Smooth muscle cell (in vitro differentiated cells): ENCODE measurements at regions not wholly inside any gene's neighbourhood (a gene's known extent, or its start where the extent isn't known, plus 50 kb on each side); places are given as distances from the start of the nearest gene placed in this dataset.

Source experiments
- DNase-seq: peaks from one replicate; lab custom pipeline; 2025; ENCODE audit not compliant: unreplicated experiment; lab: John Stamatoyannopoulos, UW
- H2AFZ ChIP-seq: fragments of 200-600 bp; sonication (generic); 2 replicates; pipeline ENCODE4 v1.6.0; 2016; ENCODE audit warnings: antibody characterized with exemption, low read depth, mild to moderate bottlenecking
- H3F3A ChIP-seq: fragments of 200-600 bp; sonication (generic); 2 replicates; pipeline ENCODE4 v1.6.0; 2017; ENCODE audit warnings: antibody characterized with exemption, low read depth
- H3K27ac ChIP-seq: fragments of 200-600 bp; sonication (generic); 2 replicates; pipeline ENCODE4 v1.5.1; 2016; ENCODE audit warnings: low read depth, mild to moderate bottlenecking
- H3K27me3 ChIP-seq: fragments of 200-600 bp; sonication (generic); 2 replicates; pipeline ENCODE4 v1.6.1; 2016; ENCODE audit warnings: low read depth, mild to moderate bottlenecking
- H3K36me3 ChIP-seq: fragments of 200-600 bp; sonication (generic); 2 replicates; pipeline ENCODE4 v1.5.1; 2016; ENCODE audit warnings: low read depth
- H3K4me1 ChIP-seq: fragments of 200-600 bp; sonication (generic); 2 replicates; pipeline ENCODE4 v1.5.1; 2016; ENCODE audit warnings: low read depth
- H3K4me2 ChIP-seq: fragments of 200-600 bp; sonication (generic); 2 replicates; pipeline ENCODE4 v1.6.0; 2016; ENCODE audit warnings: mild to moderate bottlenecking
- H3K4me3 ChIP-seq: fragments of 200-600 bp; sonication (generic); 2 replicates; pipeline ENCODE4 v1.5.1; 2016; ENCODE audit warnings: mild to moderate bottlenecking
- H3K79me2 ChIP-seq: fragments of 200-600 bp; sonication (generic); 2 replicates; pipeline ENCODE4 v1.6.0; 2016; ENCODE audit warnings: low read depth, mild to moderate bottlenecking
- H3K9ac ChIP-seq: fragments of 200-600 bp; sonication (generic); 2 replicates; pipeline ENCODE4 v1.6.0; 2016; ENCODE audit warnings: low read depth
- H3K9me3 ChIP-seq: fragments of 200-600 bp; sonication (generic); replicated peaks from 2 replicates; pipeline ENCODE4 v1.5.1; 2016; ENCODE audit warnings: low read depth
- H4K20me1 ChIP-seq: fragments of 200-600 bp; sonication (generic); 2 replicates; pipeline ENCODE4 v1.6.0; 2016; ENCODE audit warnings: low read depth
- CTCF ChIP-seq: fragments of 200-600 bp; sonication (generic); IDR thresholded peaks from 2 replicates; pipeline ENCODE4 v1.5.1; 2017; ENCODE audit warnings: borderline replicate concordance, mild to moderate bottlenecking, antibody characterized with exemption; ENCODE audit not compliant: insufficient read depth, poor library complexity, severe bottlenecking
- WGBS: methylation state at CpG from one replicate; pipeline ENCODE4 v1.1.7; 2016; ENCODE audit warnings: low lambda C conversion rate; 5-methylcytosine and 5-hydroxymethylcytosine counted together

- H3K27ac ChIP-seq: no peak overlapping the region
- H3K4me1 ChIP-seq: no peaks in the 10 kb centered on the region
- no peaks in the 10 kb centered on the region for H3K9me3 ChIP-seq
- H3K27me3 ChIP-seq: no peaks in the 10 kb centered on the region
- no peak overlapping the region for H2AFZ ChIP-seq
- no peak overlapping the region for H3K4me2 ChIP-seq
- 67% methylated on average over 3 of the region's 3 CpGs for WGBS
- H3K9ac ChIP-seq: no peak overlapping the region
- H3K79me2 ChIP-seq: no peaks in the 10 kb centered on the region
- no peaks in the 10 kb centered on the region for H4K20me1 ChIP-seq
- DNase-seq: no peak
- no peaks in the 10 kb centered on the region for H3F3A ChIP-seq
- H3K36me3 ChIP-seq: no peaks in the 10 kb centered on the region
- H3K4me3 ChIP-seq: no peak overlapping the region
- TF ChIP-seq CTCF: no peak
These were observed 58.6 kb upstream of the TMPRSS2 start for GRCh38 chr21:41566500-41567014.

- no peak overlapping the region for H3K9ac ChIP-seq
- H3K9me3 ChIP-seq: no peaks in the 10 kb centered on the region
- H2AFZ ChIP-seq: no peak overlapping the region
- TF ChIP-seq CTCF: no peak
- H3F3A ChIP-seq: no peaks in the 10 kb centered on the region
- no peaks in the 10 kb centered on the region for H4K20me1 ChIP-seq
- no peaks in the 10 kb centered on the region for H3K27me3 ChIP-seq
- 69% methylated on average over 11 of the region's 11 CpGs for WGBS
- H3K4me1 ChIP-seq: no peaks in the 10 kb centered on the region
- no peaks in the 10 kb centered on the region for H3K36me3 ChIP-seq
- no peaks in the 10 kb centered on the region for H3K79me2 ChIP-seq
- no peak for DNase-seq
- H3K4me3 ChIP-seq: no peak overlapping the region
- peak overlapping the region; percentile 66 for H3K27ac ChIP-seq
- H3K4me2 ChIP-seq: peak overlapping the region; percentile 44
These were observed 57.6 kb upstream of the TMPRSS2 start for GRCh38 chr21:41565550-41565949.

GRCh38 chr21:41564871-41565274, 56.9 kb upstream of the TMPRSS2 start:
- Histone ChIP-seq H3K9ac (no peak overlapping the region), H3K36me3 (no peaks in the 10 kb centered on the region), H2AFZ (no peak overlapping the region), H3K4me1 (no peaks in the 10 kb centered on the region), H4K20me1 (no peaks in the 10 kb centered on the region), H3K27me3 (no peaks in the 10 kb centered on the region), H3K4me2 (peak overlapping the region; percentile 44), H3K79me2 (no peaks in the 10 kb centered on the region), H3F3A (no peaks in the 10 kb centered on the region), H3K27ac (peak overlapping the region; percentile 66), H3K4me3 (no peak overlapping the region), H3K9me3 (no peaks in the 10 kb centered on the region)
- 19% methylated on average over 10 of the region's 10 CpGs for WGBS
- no peak for DNase-seq
- no peak for TF ChIP-seq CTCF
